Stromal cell of bone marrow (primary cell): ENCODE measurements at regions not wholly inside any gene's neighbourhood (a gene's known extent, or its start where the extent isn't known, plus 50 kb on each side); places are given as distances from the start of the nearest gene placed in this dataset.
"Not testable (repeated sequence)": the region's sequence is repeated elsewhere in the genome, so short reads cannot be mapped to it uniquely, and the experiment has no call there.

Experiments
- DNase-seq: peaks from one replicate; pipeline ENCODE4 v3.0.0-alpha.2; 2012; ENCODE audit warnings: low read depth

- no peak for DNase-seq
Measured at GRCh38 chr22:44576311-44577260, 78.6 kb upstream of the RTL6 start.

GRCh38 chr22:44575381-44576268, 77.6 kb upstream of the RTL6 start:
- no peak for DNase-seq

GRCh38 chr22:44574640-44575380, 76.8 kb upstream of the RTL6 start:
- no peak for DNase-seq

- DNase-seq, result peak; percentile 92
Measured at GRCh38 chr22:44574057-44574639, 76.1 kb upstream of the RTL6 start.

GRCh38 chr22:44573451-44573850, 75.4 kb upstream of the RTL6 start:
- DNase-seq, result no peak

GRCh38 chr22:44572414-44573207, 74.6 kb upstream of the RTL6 start:
- DNase-seq, result no peak

- no peak for DNase-seq
Measured at GRCh38 chr22:44571566-44572413, 73.8 kb upstream of the RTL6 start.

- DNase-seq, result no peak
Measured at GRCh38 chr22:44570476-44571445, 72.7 kb upstream of the RTL6 start.

- no peak for DNase-seq
Measured at GRCh38 chr22:44569561-44569991, 71.5 kb upstream of the RTL6 start.

- DNase-seq, result no peak
Measured at GRCh38 chr22:44567846-44568493, 69.9 kb upstream of the RTL6 start.

- not testable (repeated sequence) for DNase-seq
Measured at GRCh38 chr22:44567378-44567841, 69.4 kb upstream of the RTL6 start.

GRCh38 chr22:44566911-44567310, 68.9 kb upstream of the RTL6 start:
- no peak for DNase-seq

GRCh38 chr22:44562651-44563050, 64.6 kb upstream of the RTL6 start:
- not testable (repeated sequence) for DNase-seq

- no peak for DNase-seq
Measured at GRCh38 chr22:44561139-44561840, 63.3 kb upstream of the RTL6 start.

GRCh38 chr22:44558671-44559070, 60.6 kb upstream of the RTL6 start:
- peak; percentile 49 for DNase-seq

GRCh38 chr22:44557872-44558271, 59.8 kb upstream of the RTL6 start:
- DNase-seq, result not testable (repeated sequence)

GRCh38 chr22:44557064-44557748, 59.2 kb upstream of the RTL6 start:
- DNase-seq, result no peak
